H1 (cell line): ENCODE measurements at regions not wholly inside any gene's neighbourhood (a gene's known extent, or its start where the extent isn't known, plus 50 kb on each side); places are given as distances from the start of the nearest gene placed in this dataset.

Source experiments
- CTCF ChIA-PET: fragments of 300-600 bp; sonication (Branson Sonifier 250); formaldehyde crosslinking; loops from one replicate; lab custom pipeline; 2021; ENCODE audit not compliant: partially characterized antibody; lab: Charles Lee
- POLR2A ChIA-PET: fragments of 300-600 bp; sonication (Branson Sonifier 250); formaldehyde crosslinking; loops from one replicate; lab custom pipeline; 2021; ENCODE audit warnings: inconsistent platforms; ENCODE audit not compliant: partially characterized antibody; lab: Charles Lee
- DNase-seq, 2 experiments: peaks; one replicate each; pipeline versions ENCODE4 v3.0.0 to v3.0.0-alpha.2; 2010 to 2022; ENCODE audit warnings: low spot score in 2 of 2, low read depth in 1 of 2, mixed read lengths in 1 of 2
- FAIRE-seq: peaks from 2 replicates; lab custom pipeline; 2011; peaks lifted over from hg19 to GRCh38; lab: Jason Lieb, UNC
- H2AFZ ChIP-seq: 2 replicates; pipeline ENCODE4 v1.8.1; 2012; ENCODE audit warnings: low read length, inconsistent platforms
- H2AK5ac ChIP-seq: 2 replicates; pipeline ENCODE4 v1.6.1; 2013; ENCODE audit warnings: low read depth, low read length
- H2BK120ac ChIP-seq: replicated peaks from 2 replicates; pipeline ENCODE3; 2013; ENCODE audit warnings: low read depth, low read length, inconsistent platforms
- H2BK12ac ChIP-seq: 2 replicates; pipeline ENCODE4 v1.6.1; 2013; ENCODE audit warnings: low read depth, low read length
- H2BK15ac ChIP-seq: 2 replicates; pipeline ENCODE4 v1.6.1; 2013; ENCODE audit warnings: low read length
- H2BK20ac ChIP-seq: 2 replicates; pipeline ENCODE4 v1.6.1; 2013; ENCODE audit warnings: low read length
- H2BK5ac ChIP-seq: 2 replicates; pipeline ENCODE4 v1.6.1; 2013; ENCODE audit warnings: low read depth, low read length
- H3K14ac ChIP-seq: 2 replicates; pipeline ENCODE4 v1.6.1; 2013; ENCODE audit warnings: inconsistent platforms; ENCODE audit not compliant: insufficient read length
- H3K18ac ChIP-seq: 2 replicates; pipeline ENCODE4 v1.6.1; 2013; ENCODE audit warnings: low read length; ENCODE audit errors: extremely low read depth
- H3K23ac ChIP-seq: 2 replicates; pipeline ENCODE4 v1.6.1; 2013; ENCODE audit warnings: inconsistent platforms; ENCODE audit not compliant: insufficient read length
- H3K23me2 ChIP-seq: 2 replicates; pipeline ENCODE4 v1.6.1; 2013; ENCODE audit warnings: low read depth, low read length
- H3K27ac ChIP-seq: 2 replicates; pipeline ENCODE4 v1.6.1; 2011; ENCODE audit warnings: low read depth, low read length, inconsistent platforms
- H3K27me3 ChIP-seq, 4 experiments: replicated peaks in 1 of 4; 1 replicate in 1 of 4; 2 replicates in 3 of 4; pipeline versions ENCODE4 v1.6.1 to v1.8.1; 2011 to 2013; ENCODE audit warnings: low read length in 3 of 4, mild to moderate bottlenecking in 3 of 4, inconsistent platforms in 2 of 4, mixed read lengths in 2 of 4, moderate library complexity in 1 of 4; ENCODE audit not compliant: control insufficient read depth in 3 of 4, insufficient read depth in 3 of 4; ENCODE audit errors: extremely low read depth in 1 of 4
- H3K36me3 ChIP-seq, 4 experiments: 2 replicates each; pipeline versions ENCODE4 v1.6.1 to v1.8.1; 2011 to 2013; ENCODE audit warnings: mild to moderate bottlenecking in 4 of 4, low read length in 3 of 4, moderate library complexity in 2 of 4, control low read depth in 1 of 4, inconsistent platforms in 1 of 4; ENCODE audit not compliant: insufficient read depth in 4 of 4, control insufficient read depth in 2 of 4
- H3K4ac ChIP-seq: replicated peaks from 2 replicates; pipeline ENCODE3; 2013; ENCODE audit warnings: low read length, low read depth, mixed read lengths, inconsistent platforms; ENCODE audit not compliant: insufficient read length
- H3K4me1 ChIP-seq, 4 experiments: replicated peaks in 1 of 4; 1 replicate in 1 of 4; 2 replicates in 3 of 4; pipeline versions ENCODE4 v1.6.1 to v1.8.1; 2011 to 2013; ENCODE audit warnings: low read length in 3 of 4, inconsistent platforms in 2 of 4, mixed read lengths in 1 of 4; ENCODE audit not compliant: insufficient read depth in 4 of 4, control insufficient read depth in 3 of 4
- H3K4me2 ChIP-seq, 2 experiments: 2 replicates each; pipeline versions ENCODE4 v1.6.1 to v1.8.1; 2011 to 2013; ENCODE audit warnings: low read depth in 2 of 2, low read length in 2 of 2, control low read depth in 1 of 2, inconsistent platforms in 1 of 2, mild to moderate bottlenecking in 1 of 2; ENCODE audit not compliant: insufficient read depth in 1 of 2
- H3K4me3 ChIP-seq, 4 experiments: fragments of 200-600, 300-600 bp in 1 of 4; sonication (generic), shearing (Covaris generic), sonication (Bioruptor Twin) in 1 of 4; 2 replicates each; pipeline versions ENCODE4 v1.5.1 to v1.8.1; 2011 to 2016; ENCODE audit warnings: low read length in 4 of 4, low read depth in 3 of 4, control low read depth in 2 of 4, inconsistent platforms in 2 of 4, mild to moderate bottlenecking in 2 of 4, mixed read lengths in 1 of 4, moderate library complexity in 1 of 4; ENCODE audit not compliant: insufficient read depth in 2 of 4; ENCODE audit errors: extremely low read depth in 1 of 4
- H3K56ac ChIP-seq: replicated peaks from 2 replicates; pipeline ENCODE3; 2013; ENCODE audit warnings: low read depth, mild to moderate bottlenecking, mixed read lengths, low read length, inconsistent platforms; ENCODE audit not compliant: insufficient read length
- H3K79me1 ChIP-seq: 2 replicates; pipeline ENCODE4 v1.6.1; 2013; ENCODE audit warnings: low read depth, low read length, control low read depth
- H3K79me2 ChIP-seq, 2 experiments: 2 replicates each; pipeline versions ENCODE4 v1.6.1 to v1.8.1; 2012 to 2013; ENCODE audit warnings: low read length in 2 of 2, mild to moderate bottlenecking in 2 of 2, inconsistent platforms in 1 of 2; ENCODE audit not compliant: insufficient read depth in 2 of 2, control insufficient read depth in 1 of 2
- H3K9ac ChIP-seq, 4 experiments: replicated peaks in 1 of 4; 1 replicate in 1 of 4; 2 replicates in 3 of 4; pipeline versions ENCODE4 v1.6.1 to v1.8.1; 2011 to 2013; ENCODE audit warnings: low read depth in 3 of 4, low read length in 3 of 4, control low read depth in 2 of 4, mild to moderate bottlenecking in 2 of 4, moderate library complexity in 2 of 4, inconsistent platforms in 1 of 4; ENCODE audit errors: extremely low read depth in 1 of 4
- H3K9me3 ChIP-seq, 2 experiments: 2 replicates each; pipeline versions ENCODE4 v1.6.1 to v1.8.1; 2012 to 2013; ENCODE audit warnings: mild to moderate bottlenecking in 2 of 2, moderate library complexity in 2 of 2, control low read depth in 1 of 2, inconsistent platforms in 1 of 2, low read depth in 1 of 2, low read length in 1 of 2, mixed read lengths in 1 of 2; ENCODE audit not compliant: insufficient read depth in 2 of 2
- H4K20me1 ChIP-seq, 2 experiments: replicated peaks in 1 of 2; 2 replicates each; pipeline versions ENCODE3 to v1.8.1; 2011 to 2013; ENCODE audit warnings: inconsistent platforms in 2 of 2, low read length in 2 of 2, mild to moderate bottlenecking in 1 of 2; ENCODE audit not compliant: insufficient read depth in 2 of 2, control insufficient read depth in 1 of 2
- H4K5ac ChIP-seq: 2 replicates; pipeline ENCODE4 v1.6.1; 2013; ENCODE audit warnings: low read length, low read depth, mixed read lengths, inconsistent platforms; ENCODE audit not compliant: insufficient read length
- H4K8ac ChIP-seq: 2 replicates; pipeline ENCODE4 v1.8.0; 2013; ENCODE audit warnings: mild to moderate bottlenecking, moderate library complexity, low read length, inconsistent platforms; ENCODE audit not compliant: insufficient read depth; ENCODE audit errors: extremely low read depth
- H4K91ac ChIP-seq: replicated peaks from 2 replicates; pipeline ENCODE3; 2013; ENCODE audit warnings: low read length, mixed read lengths, inconsistent platforms; ENCODE audit not compliant: insufficient read length
- SIN3A ChIP-seq, 2 experiments: IDR thresholded peaks in 1 of 2; conservative IDR thresholded peaks in 1 of 2; 2 replicates each; pipeline ENCODE4 v1.6.1; 2011 to 2012; ENCODE audit warnings: low read length in 2 of 2, improper control_type of control experiment in 1 of 2, low read depth in 1 of 2, mild to moderate bottlenecking in 1 of 2
- SP1 ChIP-seq: IDR thresholded peaks from 2 replicates; pipeline ENCODE4 v1.6.1; 2011; ENCODE audit warnings: low read depth, low read length
- SP4 ChIP-seq: IDR thresholded peaks from 2 replicates; pipeline ENCODE4 v1.6.1; 2012; ENCODE audit warnings: low read length, inconsistent platforms
- TCF12 ChIP-seq: IDR thresholded peaks from 2 replicates; pipeline ENCODE4 v1.6.1; 2011; ENCODE audit warnings: low read depth, mild to moderate bottlenecking, low read length
- WGBS, 2 experiments: shearing (Covaris generic) in 1 of 2; methylation state at CpG; one replicate each; pipeline versions ENCODE4 v1.1.6 to v1.1.7; 2013 to 2015; ENCODE audit warnings: low lambda C conversion rate in 2 of 2, mixed read lengths in 2 of 2, inconsistent platforms in 1 of 2, low coverage in 1 of 2, missing lambda C conversion rate in 1 of 2; ENCODE audit not compliant: insufficient replicate concordance in 2 of 2, insufficient coverage in 1 of 2, insufficient read length in 1 of 2; ENCODE audit errors: extremely low coverage in 1 of 2, missing lambda C conversion rate in 1 of 2; 5-methylcytosine and 5-hydroxymethylcytosine counted together

- Histone ChIP-seq H4K5ac (no peak overlapping the region), H3K27me3 (no peaks in the 10 kb centered on the region), H3K9ac (no peak overlapping the region), H3K9me3 (peaks cover 5 to 8% of the 10 kb centered on the region in 2 experiments; a peak in 2 of 4 replicates), H4K91ac (no peak overlapping the region), H2AFZ (no peak overlapping the region), H3K36me3 (no peaks in the 10 kb centered on the region), H2BK120ac (no peak overlapping the region), H3K23ac (no peak overlapping the region), H3K79me1 (no peaks in the 10 kb centered on the region), H3K4me3 (no peak overlapping the region), H3K4me1 (no peaks in the 10 kb centered on the region), H3K79me2 (no peaks in the 10 kb centered on the region), H3K18ac (no peak overlapping the region), H2BK5ac (no peak overlapping the region), H4K20me1 (no peaks in the 10 kb centered on the region), H2AK5ac (no peak overlapping the region), H4K8ac (no peak overlapping the region), H2BK20ac (no peak overlapping the region), H3K14ac (no peak overlapping the region), H2BK15ac (no peak overlapping the region), H3K56ac (no peak overlapping the region), H2BK12ac (no peak overlapping the region), H3K27ac (no peak overlapping the region), H3K4me2 (no peak overlapping the region), H3K4ac (no peak overlapping the region), H3K23me2 (no peaks in the 10 kb centered on the region)
- POLR2A ChIA-PET = no interaction called here
- FAIRE-seq (no peak), DNase-seq (no peak)
- TF ChIP-seq SIN3A (conservative IDR thresholded peaks at IDR 0.05 in 1 of 2, IDR thresholded peaks at IDR 0.05 in 1 of 2; ENCODE audit: low read depth in 1 of 2, low read length in 2 of 2) (no peak), SP4 (no peak), TCF12 (no peak), SP1 (no peak)
- WGBS, 2 experiments = 87 to 100% methylated on average over 1 to 4 of the region's 4 CpGs
- CTCF ChIA-PET = no interaction called here
Measured at GRCh38 chr4:92215476-92215875, 88.3 kb upstream of the GRID2 start.
